Activated CD8-positive, alpha-beta memory T cell treated with anti-CD3 and anti-CD28 coated beads, Interleukin-2, amount 50 U/mL, for 4 hours (primary cell): ENCODE measurements at regions not wholly inside any gene's neighbourhood (a gene's known extent, or its start where the extent isn't known, plus 50 kb on each side); places are given as distances from the start of the nearest gene placed in this dataset.
"Not testable (repeated sequence)": the region's sequence is repeated elsewhere in the genome, so short reads cannot be mapped to it uniquely, and the experiment has no call there.

Experiments
- DNase-seq: peaks from one replicate; pipeline ENCODE4 v3.0.0-alpha.2; 2020

GRCh38 chr18:77329651-77330050 lies 80.0 kb downstream of the GALR1 start:
- no peak for DNase-seq

- DNase-seq, result no peak
Observed at GRCh38 chr18:77334876-77335275, 85.2 kb downstream of the GALR1 start.

GRCh38 chr18:77337604-77338003 lies 88.0 kb downstream of the GALR1 start:
- DNase-seq, result no peak

- no peak for DNase-seq
Observed at GRCh38 chr18:77339093-77339492, 89.4 kb downstream of the GALR1 start.

DNA sequence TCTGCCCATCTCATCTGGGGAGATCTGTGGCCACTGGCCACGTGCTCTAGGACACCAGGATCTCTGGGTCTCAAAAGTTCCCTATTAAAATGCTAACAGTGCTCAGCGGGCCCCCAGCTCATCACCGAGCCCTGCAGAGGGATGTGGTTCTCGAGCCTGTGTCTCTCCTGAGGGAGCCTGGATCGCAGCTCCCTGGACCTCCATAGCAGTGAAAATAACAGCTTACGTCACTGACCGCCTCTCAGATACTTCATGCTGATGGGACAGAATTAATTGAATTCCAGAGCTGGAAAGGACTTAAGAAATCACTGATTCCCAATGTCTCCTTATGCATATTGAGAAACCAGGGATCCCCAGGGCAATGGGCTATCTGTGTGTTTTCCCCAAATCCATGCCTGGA lies 90.0 kb downstream of the GALR1 start:
- no peak for DNase-seq

DNA sequence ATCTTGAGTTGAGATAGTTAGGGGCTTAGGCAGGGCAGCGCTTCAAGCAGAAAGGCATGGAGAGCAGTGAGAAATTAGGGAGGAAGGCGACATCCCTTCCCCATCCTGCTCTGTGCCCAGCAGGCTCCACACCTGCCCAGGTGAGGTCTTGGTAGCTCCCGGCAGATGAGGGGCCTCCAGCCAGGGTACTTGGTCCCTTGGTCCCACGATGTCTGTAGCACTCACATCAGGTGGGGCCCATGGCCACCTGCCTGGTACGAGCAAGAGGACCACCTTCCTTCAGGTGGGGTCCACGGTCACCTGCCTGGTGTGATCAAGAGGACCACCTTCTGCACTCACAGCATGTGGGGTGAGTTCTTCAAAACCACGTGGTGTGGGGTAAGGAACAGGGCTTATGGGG lies 91.2 kb downstream of the GALR1 start:
- no peak for DNase-seq

- DNase-seq, result no peak
Observed at GRCh38 chr18:77341527-77342325, 92.1 kb downstream of the GALR1 start.

DNA sequence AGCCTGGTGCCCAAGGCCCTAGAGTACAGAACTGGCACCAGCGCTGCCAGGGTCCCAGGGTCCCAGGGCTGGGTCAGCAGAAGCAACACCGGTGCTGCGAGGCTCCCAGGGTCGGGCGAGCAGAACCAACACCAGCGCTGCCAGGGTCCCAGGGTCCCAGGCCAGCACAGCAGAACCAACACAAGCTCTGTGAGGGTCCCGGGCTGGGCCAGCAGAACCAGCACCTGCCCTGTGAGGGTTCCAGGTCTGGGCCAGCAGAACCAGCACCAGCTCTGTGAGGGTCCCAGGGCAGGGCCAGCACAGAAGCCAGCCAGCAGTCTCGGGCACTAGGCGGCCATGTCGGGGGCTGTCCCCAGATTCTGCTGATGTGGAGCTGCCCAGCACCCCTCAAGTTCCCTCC lies 93.1 kb downstream of the GALR1 start:
- no peak for DNase-seq

GRCh38 chr18:77343846-77344510 lies 94.3 kb downstream of the GALR1 start:
- DNase-seq, result no peak

DNA sequence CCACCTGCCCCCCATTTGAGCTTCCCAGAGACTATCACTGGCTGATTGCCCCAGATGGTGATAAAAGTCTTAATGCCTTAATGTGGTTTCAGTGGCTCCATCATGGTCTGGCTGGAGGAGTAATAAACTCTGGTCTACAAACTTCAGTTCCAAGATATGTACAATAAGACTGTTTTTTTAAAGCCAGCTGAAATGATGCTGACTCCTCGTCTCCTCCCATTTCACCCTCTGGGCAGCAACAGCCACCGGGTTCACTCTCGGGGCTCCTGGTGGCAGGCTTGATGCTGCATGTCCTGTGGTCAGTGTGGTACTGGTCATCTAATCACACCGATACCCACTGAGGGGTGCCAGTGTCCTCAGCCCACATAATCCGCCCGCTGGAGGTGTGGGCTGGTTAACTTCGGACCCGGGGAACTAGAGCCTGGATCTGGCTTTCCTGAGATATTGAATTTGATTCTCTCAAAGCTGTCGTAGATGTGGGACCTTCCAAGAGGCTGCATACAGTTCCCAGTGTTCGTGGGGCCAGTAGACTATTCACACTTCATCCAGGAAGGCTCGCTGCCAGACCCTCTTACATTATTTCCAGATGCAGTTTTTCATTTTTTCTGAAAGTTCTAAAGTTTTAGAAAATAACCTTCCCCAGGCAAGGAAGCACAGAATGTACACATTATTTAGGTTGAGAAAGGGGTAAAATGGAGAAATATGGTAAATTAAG lies 95.3 kb downstream of the GALR1 start:
- no peak for DNase-seq

GRCh38 chr18:77346208-77346810 lies 96.7 kb downstream of the GALR1 start:
- no peak for DNase-seq

DNA sequence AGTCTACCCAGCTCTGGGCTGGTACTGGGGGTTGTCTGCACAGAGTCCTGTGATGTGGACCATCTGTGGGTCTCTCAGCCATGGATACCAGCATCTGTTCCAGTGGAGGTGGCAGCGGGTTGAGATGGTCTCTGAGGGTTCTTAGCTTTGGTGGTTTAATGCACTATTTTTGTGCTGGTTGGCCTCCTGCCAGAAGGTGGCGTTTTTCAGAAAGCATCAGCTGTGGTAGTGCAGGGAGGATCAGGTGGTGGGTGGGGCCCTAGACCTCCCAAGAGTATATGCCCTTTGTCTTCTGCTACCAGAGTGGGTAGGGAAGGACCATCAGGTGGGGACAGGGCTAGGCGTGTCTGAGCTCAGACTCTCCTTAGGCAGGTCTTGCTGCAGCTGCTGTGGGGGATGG lies 103.7 kb downstream of the GALR1 start:
- not testable (repeated sequence) for DNase-seq

DNA sequence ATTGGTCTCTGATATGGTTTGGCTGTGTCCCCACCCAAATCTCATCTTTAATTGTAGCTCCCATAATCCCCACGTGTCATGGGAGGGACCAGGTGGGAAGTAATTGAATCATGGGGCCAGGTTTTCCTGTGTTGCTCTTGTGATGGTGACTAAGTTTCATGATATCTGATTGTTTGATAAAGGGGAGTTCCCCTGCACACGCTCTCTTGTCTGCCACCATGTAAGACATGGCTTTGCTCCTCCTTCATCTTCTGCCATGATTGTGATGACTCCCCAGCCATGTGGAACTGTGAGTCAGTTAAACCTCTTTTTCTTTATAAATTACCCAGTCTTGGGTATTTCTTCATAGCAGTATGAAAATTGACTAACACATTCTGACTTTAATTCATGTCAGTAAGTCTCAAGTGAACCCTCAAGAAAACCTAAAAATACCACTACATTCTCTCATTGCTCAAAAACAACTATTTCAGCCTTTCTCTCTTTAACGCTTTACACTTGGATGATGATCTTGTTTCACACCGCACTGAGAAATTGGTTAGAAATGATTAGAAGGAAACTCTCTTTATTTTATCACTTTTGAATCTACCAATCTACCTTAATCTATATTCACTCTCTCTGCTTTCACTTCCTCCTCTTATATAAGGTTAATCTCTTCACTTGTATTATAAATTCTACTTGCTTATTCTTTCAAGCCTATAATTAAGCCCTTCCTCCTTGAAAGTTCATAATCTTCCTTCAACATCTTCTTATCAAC lies 110.1 kb downstream of the GALR1 start:
- no peak for DNase-seq

DNA sequence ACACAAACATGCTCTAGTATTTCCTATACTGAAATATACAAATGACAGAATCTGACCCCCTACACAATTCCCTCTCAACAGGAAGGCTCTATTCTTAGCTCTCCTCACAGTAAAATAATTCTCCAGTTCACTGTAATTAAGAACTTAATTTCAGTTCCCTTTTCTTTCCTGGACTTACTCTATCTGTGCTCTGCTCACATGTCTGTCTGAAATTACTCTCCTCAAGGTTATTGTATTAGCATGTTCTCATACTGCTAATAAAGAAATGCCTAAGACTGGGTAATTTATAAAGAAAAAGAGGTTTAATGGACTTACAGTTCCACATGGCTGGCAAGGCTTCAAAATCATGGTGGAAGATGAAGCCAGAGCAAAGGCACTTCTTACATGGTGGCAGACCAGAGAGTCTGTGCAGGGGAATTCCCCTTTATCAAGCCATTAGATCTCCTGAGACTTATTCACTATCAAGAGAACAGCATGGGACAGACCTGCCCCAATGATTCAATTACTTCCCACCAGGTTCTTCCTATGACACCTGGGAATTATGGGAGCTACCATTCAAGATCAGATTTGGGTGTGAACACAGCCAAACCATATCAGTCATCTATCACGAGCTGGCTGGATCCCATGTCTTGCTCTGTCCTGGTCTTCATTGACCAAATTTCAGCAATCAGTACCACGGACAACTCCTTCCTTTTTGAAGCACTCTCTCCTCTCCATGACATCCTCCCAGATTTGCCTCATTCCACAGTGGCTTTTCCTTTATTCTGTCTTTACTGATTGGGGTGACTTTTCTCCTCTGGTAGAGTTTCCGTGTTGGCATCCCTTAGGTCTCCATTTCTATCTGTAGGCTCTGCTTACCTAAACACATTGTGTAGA lies 110.9 kb downstream of the GALR1 start:
- no peak for DNase-seq

GRCh38 chr18:77361382-77361781 lies 111.7 kb downstream of the GALR1 start:
- DNase-seq, result no peak

GRCh38 chr18:77365667-77366066 lies 116.0 kb downstream of the GALR1 start:
- DNase-seq, result no peak

- no peak for DNase-seq
Observed at GRCh38 chr18:77366067-77366719, 116.5 kb downstream of the GALR1 start.

DNA sequence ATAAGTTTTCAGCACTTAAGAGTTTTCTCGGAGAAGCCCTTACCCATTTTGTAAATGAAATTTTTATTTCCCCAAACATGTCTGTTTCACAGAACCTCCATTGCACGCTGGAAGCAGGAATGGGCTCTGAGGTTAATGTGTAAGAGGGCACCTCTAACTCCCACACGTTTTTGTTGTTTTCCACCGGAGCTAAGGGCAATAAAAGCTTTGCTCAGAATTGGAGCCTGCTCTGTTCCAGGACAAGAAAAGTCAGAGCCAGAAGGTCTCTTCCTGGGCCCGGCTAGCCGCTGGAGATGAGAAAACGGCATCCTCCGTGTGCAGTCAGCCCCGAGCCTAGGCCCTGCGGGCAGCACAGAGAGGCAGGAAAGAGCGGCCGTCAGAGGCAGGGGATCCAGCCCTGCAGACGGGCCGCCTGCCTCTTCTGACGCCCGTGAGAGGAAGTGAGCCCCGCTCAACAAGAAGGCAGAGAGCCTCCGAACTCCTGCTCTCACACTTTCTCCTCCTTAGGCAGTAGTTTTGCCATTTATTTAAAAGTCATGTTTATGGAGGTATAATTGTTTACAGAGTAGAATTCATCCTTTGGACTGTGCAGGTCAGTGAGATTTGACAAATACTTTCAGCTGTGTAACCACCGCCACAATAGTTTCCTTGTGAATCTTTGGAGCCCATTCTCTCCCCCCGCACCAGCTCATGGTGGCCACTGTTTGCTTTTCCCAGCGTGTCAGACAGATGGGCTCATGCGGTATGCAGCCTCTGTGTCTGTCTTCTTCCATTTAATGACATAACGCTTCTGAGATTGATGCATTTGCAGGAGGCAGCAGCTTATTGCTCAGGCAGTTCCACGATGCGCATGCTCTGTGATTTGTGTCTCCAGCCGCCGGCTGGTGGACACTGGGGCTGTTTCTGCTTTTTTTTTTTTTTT lies 117.3 kb downstream of the GALR1 start:
- DNase-seq, result no peak

GRCh38 chr18:77369644-77370043 lies 120.0 kb downstream of the GALR1 start:
- DNase-seq, result no peak
